Endothelial cell of umbilical vein (primary cell): ENCODE measurements at regions not wholly inside any gene's neighbourhood (a gene's known extent, or its start where the extent isn't known, plus 50 kb on each side); places are given as distances from the start of the nearest gene placed in this dataset.

Experiments
- BruUV-seq: library from RNA; stranded (reverse); fragments of 400-500 nt; replicated peaks from 2 replicates; lab custom pipeline; 2021; lab: Mats Ljungman, UMichigan
- CTCF ChIA-PET: fragments of 300-600, 350-600 bp; sonication (Branson Sonifier 250); formaldehyde crosslinking; loops from one replicate; lab custom pipeline; 2021; ENCODE audit warnings: antibody characterized with exemption, inconsistent platforms; lab: Charles Lee
- POLR2A ChIA-PET: fragments of 300-600, 350-600 bp; sonication (Branson Sonifier 250); formaldehyde crosslinking; loops from one replicate; lab custom pipeline; 2021; ENCODE audit warnings: antibody characterized with exemption, inconsistent platforms; lab: Charles Lee
- DNase-seq: peaks from one replicate; pipeline ENCODE4 v3.0.0-alpha.2; 2011; ENCODE audit warnings: low read depth, low spot score
- FAIRE-seq: peaks from 2 replicates; lab custom pipeline; 2011; peaks lifted over from hg19 to GRCh38; lab: Jason Lieb, UNC
- H2AFZ ChIP-seq: 2 replicates; pipeline ENCODE4 v1.6.0; 2012; ENCODE audit warnings: low read depth, low read length, control low read depth, inconsistent platforms
- H3K27ac ChIP-seq: 2 replicates; pipeline ENCODE4 v1.5.1; 2011; ENCODE audit warnings: low read depth, mild to moderate bottlenecking, control low read depth, low read length, moderate library complexity; ENCODE audit not compliant: insufficient read depth
- H3K27me3 ChIP-seq, 2 experiments: 2 replicates each; pipeline versions ENCODE4 v1.6.0 to v1.6.1; 2011; ENCODE audit warnings: low read length in 2 of 2, mixed read lengths in 1 of 2; ENCODE audit not compliant: control insufficient read depth in 2 of 2, insufficient read depth in 2 of 2
- H3K36me3 ChIP-seq, 2 experiments: 2 replicates in 1 of 2; 3 replicates in 1 of 2; pipeline ENCODE4 v1.5.1; 2011; ENCODE audit warnings: low read length in 2 of 2, mild to moderate bottlenecking in 1 of 2, moderate library complexity in 1 of 2; ENCODE audit not compliant: control insufficient read depth in 2 of 2, insufficient read depth in 2 of 2; ENCODE audit errors: extremely low read depth in 1 of 2
- H3K4me1 ChIP-seq: 3 replicates; pipeline ENCODE4 v1.5.1; 2011; ENCODE audit warnings: mild to moderate bottlenecking, low read length; ENCODE audit not compliant: control insufficient read depth, insufficient read depth; ENCODE audit errors: extremely low read depth
- H3K4me2 ChIP-seq: 2 replicates; pipeline ENCODE4 v1.6.1; 2011; ENCODE audit warnings: low read length, control low read depth, mixed read lengths; ENCODE audit not compliant: insufficient read depth
- H3K4me3 ChIP-seq, 3 experiments: fragments of 200-600 bp in 1 of 3; sonication (generic), shearing (Covaris generic) in 1 of 3; replicated peaks in 1 of 3; 2 replicates each; pipeline ENCODE4 v1.5.1; 2011 to 2016; ENCODE audit warnings: control low read depth in 3 of 3, low read length in 3 of 3, mild to moderate bottlenecking in 2 of 3, inconsistent platforms in 1 of 3, low read depth in 1 of 3, moderate library complexity in 1 of 3; ENCODE audit not compliant: insufficient read depth in 1 of 3
- H3K79me2 ChIP-seq: 2 replicates; pipeline ENCODE4 v1.6.0; 2012; ENCODE audit warnings: low read length, inconsistent platforms; ENCODE audit not compliant: control insufficient read depth, insufficient read depth
- H3K9ac ChIP-seq: replicated peaks from 2 replicates; pipeline ENCODE3; 2011; ENCODE audit warnings: low read length, control low read depth; ENCODE audit not compliant: insufficient read depth; ENCODE audit errors: extremely low read depth
- H3K9me1 ChIP-seq: replicated peaks from 3 replicates; pipeline ENCODE4 v1.6.0; 2011; ENCODE audit warnings: mild to moderate bottlenecking, low read length; ENCODE audit not compliant: control insufficient read depth, insufficient read depth; ENCODE audit errors: extremely low read depth
- H3K9me3 ChIP-seq: replicated peaks from 2 replicates; pipeline ENCODE4 v1.5.1; 2012; ENCODE audit warnings: low read length, inconsistent platforms; ENCODE audit not compliant: control insufficient read depth, insufficient read depth
- H4K20me1 ChIP-seq: replicated peaks from 2 replicates; pipeline ENCODE3; 2011; ENCODE audit warnings: mild to moderate bottlenecking, low read length; ENCODE audit not compliant: control insufficient read depth, insufficient read depth; ENCODE audit errors: extremely low read depth
- CTCF ChIP-seq, 2 donors: IDR thresholded peaks; 1 replicate in 1 of 2; 2 replicates in 1 of 2; pipeline ENCODE4 v1.5.1; 2011; ENCODE audit warnings: low read length in 2 of 2, mild to moderate bottlenecking in 2 of 2, moderate library complexity in 2 of 2, control low read depth in 1 of 2, inconsistent platforms in 1 of 2, low read depth in 1 of 2; ENCODE audit not compliant: insufficient read depth in 1 of 2; ENCODE audit errors: extremely low read depth in 1 of 2
- EZH2 ChIP-seq: IDR thresholded peaks from 2 replicates; pipeline ENCODE4 v1.6.1; 2012; ENCODE audit warnings: borderline replicate concordance, low read depth, mild to moderate bottlenecking, moderate library complexity, low read length, inconsistent platforms; ENCODE audit not compliant: severe bottlenecking
- FOS ChIP-seq: IDR thresholded peaks from 2 replicates; pipeline ENCODE4 v1.6.1; 2011; ENCODE audit warnings: mild to moderate bottlenecking, low read length, moderate library complexity, borderline replicate concordance; ENCODE audit not compliant: insufficient read depth
- GATA2 ChIP-seq: IDR thresholded peaks from 2 replicates; pipeline ENCODE4 v1.7.0; 2011; ENCODE audit warnings: low read depth, mild to moderate bottlenecking, moderate library complexity, mixed read lengths, low read length; ENCODE audit not compliant: insufficient read length, insufficient read depth
- JUN ChIP-seq: IDR thresholded peaks from 2 replicates; pipeline ENCODE4 v1.6.1; 2011; ENCODE audit warnings: borderline replicate concordance, low read depth; ENCODE audit not compliant: insufficient read length, insufficient read depth
- MAX ChIP-seq: IDR thresholded peaks from 2 replicates; pipeline ENCODE4 v1.6.1; 2011; ENCODE audit not compliant: insufficient read depth, insufficient read length
- MYC ChIP-seq: IDR thresholded peaks from one replicate; pipeline ENCODE4 v1.6.1; 2011; ENCODE audit warnings: mild to moderate bottlenecking, low read depth, low read length
- POLR2A ChIP-seq: IDR thresholded peaks from 2 replicates; pipeline ENCODE4 v1.6.1; 2012; ENCODE audit warnings: low read depth, mild to moderate bottlenecking, control low read depth, low read length
- POLR2AphosphoS5 ChIP-seq: IDR thresholded peaks from 2 replicates; pipeline ENCODE4 v1.6.1; 2012; ENCODE audit warnings: low read depth, mild to moderate bottlenecking, control low read depth, low read length, moderate library complexity; ENCODE audit not compliant: insufficient read depth
- dilution Hi-C: fragments of 300-500 bp; cut with MboI; formaldehyde crosslinking; loops from one replicate; pipeline ENCODE4 v1.15.0; 2019; ENCODE audit warnings: low sequenced_read_pairs; ENCODE audit not compliant: extremely low pct_ligation_motif_present
- intact Hi-C: fragments of 100-400 bp; cut with micrococcal nuclease; formaldehyde crosslinking; loops from one replicate; pipeline ENCODE4 v1.10.0; 2022

DNA sequence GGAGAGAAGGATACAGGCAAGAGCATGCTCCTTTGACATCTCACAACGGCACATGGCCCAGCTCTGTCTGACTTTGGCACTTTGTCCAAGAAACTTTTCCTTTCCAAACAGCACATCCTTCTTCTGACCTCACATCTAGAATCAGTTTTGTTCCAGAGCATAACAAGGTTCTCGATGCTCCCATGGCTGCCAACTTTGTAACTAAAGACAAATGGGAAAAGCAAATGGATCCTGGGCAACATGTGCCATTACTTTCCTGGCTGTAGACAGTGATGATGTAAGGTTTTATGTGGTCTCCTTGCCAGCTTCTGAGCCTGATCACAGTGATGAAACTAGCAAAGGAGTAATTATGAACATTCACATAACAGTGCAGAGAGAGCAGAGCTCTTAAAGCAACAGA, 171.8 kb upstream of the C1orf87 start:
- Histone ChIP-seq H3K36me3 (no peaks in the 10 kb centered on the region), H3K9ac (no peak overlapping the region), H3K4me3 (no peak overlapping the region), H3K9me3 (no peaks in the 10 kb centered on the region), H3K79me2 (no peaks in the 10 kb centered on the region), H3K4me2 (no peak overlapping the region), H3K9me1 (no peaks in the 10 kb centered on the region), H3K27me3 (no peaks in the 10 kb centered on the region), H3K27ac (no peak overlapping the region), H3K4me1 (no peaks in the 10 kb centered on the region), H4K20me1 (no peaks in the 10 kb centered on the region), H2AFZ (no peak overlapping the region)
- POLR2A ChIA-PET, result no interaction called here
- CTCF ChIA-PET, result interaction anchor here (1.1 kb wide), 1 partner anchor 18 kb away, joined by 3 read pairs; no protein-coding TSS in a partner anchor
- TF ChIP-seq MAX (no peak), POLR2AphosphoS5 (no peak), POLR2A (no peak), JUN (no peak), MYC (no peak), FOS (no peak)
- FAIRE-seq, result no peak
- intact Hi-C loops (no loop called here), dilution Hi-C loops (no loop called here)
- BruUV-seq, result no TSS peak
- DNase-seq, result no peak

DNA sequence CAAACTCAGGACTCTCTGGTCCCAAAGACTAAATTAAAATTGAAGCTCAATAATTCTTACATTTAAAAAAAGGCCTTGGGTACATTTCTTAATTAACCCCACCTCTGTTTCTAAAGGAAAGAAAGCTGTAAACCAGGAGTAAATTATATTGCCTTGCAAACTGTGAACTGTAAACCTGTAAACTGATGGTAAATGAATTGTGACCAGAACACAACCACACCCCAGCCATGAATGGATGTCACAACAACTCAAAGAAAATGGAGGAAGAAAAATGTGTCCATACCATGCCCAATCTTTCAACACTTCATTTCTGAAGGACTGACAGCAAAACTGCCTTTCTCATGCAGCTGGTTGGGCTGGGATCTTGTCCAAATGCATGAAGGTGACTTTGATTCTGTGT, 171.3 kb upstream of the C1orf87 start:
- TF ChIP-seq GATA2 (no peak), POLR2A (no peak), EZH2 (no peak), MYC (no peak), FOS (no peak), POLR2AphosphoS5 (no peak), MAX (no peak), JUN (no peak), CTCF (IDR thresholded peaks at IDR 0.05; ENCODE audit: extremely low read depth in 1 of 2, insufficient read depth in 1 of 2, low read depth in 1 of 2, low read length in 2 of 2) (no peak)
- Histone ChIP-seq H3K4me3 (no peak overlapping the region), H3K36me3 (no peaks in the 10 kb centered on the region), H3K9ac (no peak overlapping the region), H2AFZ (no peak overlapping the region), H3K9me3 (no peaks in the 10 kb centered on the region), H3K27ac (no peak overlapping the region), H3K4me2 (no peak overlapping the region), H3K27me3 (no peaks in the 10 kb centered on the region), H3K9me1 (no peaks in the 10 kb centered on the region), H3K79me2 (no peaks in the 10 kb centered on the region), H4K20me1 (no peaks in the 10 kb centered on the region), H3K4me1 (no peaks in the 10 kb centered on the region)
- no peak for DNase-seq
- no TSS peak for BruUV-seq
- CTCF ChIA-PET, result interaction anchor here (1.1 kb wide), 1 partner anchor 18 kb away, joined by 3 read pairs; no protein-coding TSS in a partner anchor
- FAIRE-seq, result no peak
- dilution Hi-C loops, result no loop called here
- POLR2A ChIA-PET, result no interaction called here
- intact Hi-C loops, result no loop called here
